GM19438 (cell line): ENCODE measurements at regions not wholly inside any gene's neighbourhood (a gene's known extent, or its start where the extent isn't known, plus 50 kb on each side); places are given as distances from the start of the nearest gene placed in this dataset.
"Not testable (repeated sequence)": the region's sequence is repeated elsewhere in the genome, so short reads cannot be mapped to it uniquely, and the experiment has no call there.

Experiments
- ATAC-seq: cut with Tn5 transposase; IDR thresholded peaks from one replicate; pipeline ENCODE4 v1.9.1; 2021; ENCODE audit warnings: low read depth; ENCODE audit not compliant: unreplicated experiment

- ATAC-seq, result no peak
These were observed 499.0 kb downstream of the SIPA1L2 start for GRCh38 chr1:232130815-232131480.

- no peak for ATAC-seq
These were observed 500.6 kb downstream of the DISC1 start for GRCh38 chr1:232127190-232127589.

GRCh38 chr1:232123775-232124659 is 497.4 kb downstream of the DISC1 start:
- no peak for ATAC-seq

GRCh38 chr1:232117903-232118302 is 491.3 kb downstream of the DISC1 start:
- not testable (repeated sequence) for ATAC-seq

- ATAC-seq, result no peak
These were observed 488.4 kb downstream of the DISC1 start for GRCh38 chr1:232114985-232115384.

GRCh38 chr1:232112076-232112475 is 485.5 kb downstream of the DISC1 start:
- ATAC-seq, result no peak

- ATAC-seq, result no peak
These were observed 485.0 kb downstream of the DISC1 start for GRCh38 chr1:232111611-232112010.

GRCh38 chr1:232110281-232111090 is 483.9 kb downstream of the DISC1 start:
- ATAC-seq, result no peak

GRCh38 chr1:232109391-232109790 is 482.8 kb downstream of the DISC1 start:
- no peak for ATAC-seq

- ATAC-seq, result no peak
These were observed 482.0 kb downstream of the DISC1 start for GRCh38 chr1:232108598-232108997.

- no peak for ATAC-seq
These were observed 479.8 kb downstream of the DISC1 start for GRCh38 chr1:232106415-232106814.

- no peak for ATAC-seq
These were observed 479.0 kb downstream of the DISC1 start for GRCh38 chr1:232105561-232105960.

- no peak for ATAC-seq
These were observed 474.6 kb downstream of the DISC1 start for GRCh38 chr1:232101231-232101630.

GRCh38 chr1:232096751-232097150 is 470.2 kb downstream of the DISC1 start:
- no peak for ATAC-seq
